CD4-positive, alpha-beta T cell (primary cell): ENCODE measurements at regions not wholly inside any gene's neighbourhood (a gene's known extent, or its start where the extent isn't known, plus 50 kb on each side); places are given as distances from the start of the nearest gene placed in this dataset.
"Not testable (repeated sequence)": the region's sequence is repeated elsewhere in the genome, so short reads cannot be mapped to it uniquely, and the experiment has no call there.

Source experiments
- ATAC-seq: fragments of 200-7000 bp; cut with Tn5 transposase; one replicate; pipeline ENCODE4 v1.10.0; 2022; ENCODE audit warnings: mild to moderate bottlenecking; ENCODE audit not compliant: poor library complexity
- CTCF ChIA-PET: fragments of 350-600 bp; sonication (Branson Sonifier 250); formaldehyde crosslinking; loops from one replicate; lab custom pipeline; 2021; ENCODE audit warnings: antibody characterized with exemption, inconsistent platforms; lab: Charles Lee
- POLR2A ChIA-PET: fragments of 350-600 bp; sonication (Branson Sonifier 250); formaldehyde crosslinking; loops from one replicate; lab custom pipeline; 2021; ENCODE audit warnings: antibody characterized with exemption, inconsistent platforms; lab: Charles Lee
- DNase-seq, 14 experiments: peaks; one replicate each; pipeline ENCODE4 v3.0.0-alpha.2; 2013 to 2020; ENCODE audit warnings: mixed read lengths in 2 of 14
- H3K27ac ChIP-seq, 2 donors: one replicate each; pipeline versions ENCODE4 v1.5.1 to v1.7.0; 2013; ENCODE audit warnings: low read length in 2 of 2, low read depth in 1 of 2, mild to moderate bottlenecking in 1 of 2
- H3K27me3 ChIP-seq, 2 experiments: 1 replicate in 1 of 2; 2 replicates in 1 of 2; pipeline versions ENCODE4 v1.6.1 to v1.7.0; 2013; ENCODE audit warnings: low read length in 2 of 2, control low read depth in 1 of 2, mild to moderate bottlenecking in 1 of 2, moderate library complexity in 1 of 2; ENCODE audit not compliant: insufficient read depth in 2 of 2, control insufficient read depth in 1 of 2
- H3K36me3 ChIP-seq: one replicate; pipeline ENCODE4 v1.6.1; 2013; ENCODE audit warnings: low read length, control low read depth; ENCODE audit not compliant: insufficient read depth
- H3K4me1 ChIP-seq: one replicate; pipeline ENCODE4 v1.6.1; 2013; ENCODE audit warnings: low read length, control low read depth; ENCODE audit not compliant: insufficient read depth
- H3K4me3 ChIP-seq: one replicate; pipeline ENCODE4 v1.5.1; 2013; ENCODE audit warnings: mild to moderate bottlenecking, low read length, moderate library complexity
- H3K9me3 ChIP-seq, 2 experiments: 1 replicate in 1 of 2; 2 replicates in 1 of 2; pipeline versions ENCODE4 v1.6.1 to v1.7.0; 2013; ENCODE audit warnings: low read length in 2 of 2, mild to moderate bottlenecking in 2 of 2, control low read depth in 1 of 2, moderate library complexity in 1 of 2; ENCODE audit not compliant: control insufficient read depth in 1 of 2, insufficient read depth in 1 of 2
- H3K27ac Mint-ChIP-seq: one replicate; pipeline ENCODE4 v1.8.0; 2020; ENCODE audit warnings: mixed read lengths
- H3K27me3 Mint-ChIP-seq: one replicate; pipeline ENCODE4 v1.8.0; 2021; ENCODE audit warnings: mixed read lengths
- H3K36me3 Mint-ChIP-seq: one replicate; pipeline ENCODE4 v1.8.0; 2021; ENCODE audit warnings: low read depth, mixed read lengths
- H3K4me1 Mint-ChIP-seq: one replicate; pipeline ENCODE4 v1.8.0; 2021; ENCODE audit warnings: low read depth, mixed read lengths
- H3K4me3 Mint-ChIP-seq: one replicate; pipeline ENCODE4 v1.8.0; 2020; ENCODE audit warnings: mild to moderate bottlenecking, mixed read lengths
- H3K9me3 Mint-ChIP-seq: one replicate; pipeline ENCODE4 v1.8.0; 2020; ENCODE audit warnings: mixed read lengths
- CTCF ChIP-seq: fragments of 200-600 bp; IDR thresholded peaks from one replicate; pipeline ENCODE4 v1.8.0; 2022; ENCODE audit warnings: antibody characterized with exemption, mild to moderate bottlenecking
- intact Hi-C, 2 experiments: fragments of 100-400 bp; cut with DNase I in 1 of 2; cut with micrococcal nuclease in 1 of 2; formaldehyde crosslinking; loops; one replicate each; pipeline versions ENCODE4 v1.15.1 to v1.9.0; 2023 to 2025; cut with DNase I, micrococcal nuclease

DNA sequence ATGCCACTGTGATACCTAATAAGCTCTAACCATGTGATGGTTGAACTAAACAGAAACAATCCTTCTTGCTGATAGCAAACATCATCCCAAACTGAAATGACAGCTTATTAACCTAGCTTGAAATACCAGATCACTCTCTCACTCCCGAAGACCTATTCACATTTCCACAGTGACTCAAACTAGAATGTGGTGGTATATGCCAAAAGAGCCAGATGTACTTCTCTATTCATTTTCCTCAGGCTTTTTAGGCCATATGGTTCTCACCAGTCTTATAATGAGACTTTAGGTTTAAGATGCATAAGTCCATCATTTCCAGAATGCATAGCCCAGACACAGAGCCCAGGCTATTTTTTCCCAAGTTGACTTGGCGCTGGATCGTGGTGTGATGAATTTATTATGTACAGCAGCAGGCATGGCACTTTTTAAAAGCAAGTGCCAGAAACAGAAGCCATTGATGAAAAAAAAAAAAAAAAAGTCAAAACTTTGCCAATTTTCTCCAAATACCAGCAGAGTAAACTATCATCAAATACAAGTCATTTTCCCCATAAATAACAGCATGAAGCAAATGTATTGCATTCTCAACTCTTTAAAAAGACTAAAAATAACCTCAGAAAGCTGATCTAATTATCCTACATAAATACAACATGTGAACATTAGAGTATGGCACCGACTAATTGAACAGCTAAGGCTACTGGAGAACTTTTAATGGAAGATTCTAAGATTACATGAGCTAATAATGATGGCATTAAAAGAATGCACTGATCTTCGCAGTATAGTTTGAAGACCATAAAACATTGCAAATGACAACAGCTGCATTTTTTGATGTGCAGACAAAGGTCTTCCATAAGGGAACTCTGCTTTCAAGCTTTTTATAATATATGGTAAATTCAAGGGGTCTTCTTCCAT lies 365.4 kb downstream of the LRRIQ3 start:
- Mint-ChIP-seq H3K27ac (no peak overlapping the region), H3K9me3 (no peaks in the 10 kb centered on the region), H3K27me3 (no peaks in the 10 kb centered on the region), H3K36me3 (no peaks in the 10 kb centered on the region), H3K4me1 (no peaks in the 10 kb centered on the region), H3K4me3 (no peak overlapping the region)
- no peak for DNase-seq
- H3K27me3 ChIP-seq, result no peaks in the 10 kb centered on the region
- no peak for ATAC-seq
- POLR2A ChIA-PET, result no interaction called here
- no peak overlapping the region for H3K27ac ChIP-seq
- H3K4me3 ChIP-seq, result no peak overlapping the region
- no peaks in the 10 kb centered on the region for H3K9me3 ChIP-seq
- no peaks in the 10 kb centered on the region for H3K36me3 ChIP-seq
- CTCF ChIA-PET, result no interaction called here
- intact Hi-C loops, result no loop called here
- no peaks in the 10 kb centered on the region for H3K4me1 ChIP-seq
- no peak for TF ChIP-seq CTCF

DNA sequence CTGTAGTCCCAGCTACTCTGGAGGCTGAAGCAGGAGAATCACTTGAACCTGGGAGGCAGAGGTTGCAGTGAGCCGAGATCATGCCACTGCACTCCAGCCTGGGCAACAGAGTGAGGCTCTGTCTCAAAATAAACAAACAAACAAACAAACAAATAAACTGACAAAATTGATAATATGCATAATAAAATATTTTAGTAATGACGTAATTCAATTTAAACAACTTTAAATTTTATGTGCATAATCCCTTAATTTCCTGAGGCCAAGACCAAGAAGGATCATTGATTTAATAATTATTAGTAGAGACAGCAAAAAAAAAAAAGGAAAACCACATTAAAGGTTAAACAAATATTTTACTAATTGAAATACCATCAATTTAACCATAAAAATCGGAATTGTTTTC lies 370.7 kb downstream of the LRRIQ3 start:
- H3K36me3 ChIP-seq, DNase-seq, H3K4me3 Mint-ChIP-seq, intact Hi-C loops, H3K4me1 Mint-ChIP-seq, H3K27me3 ChIP-seq, H3K4me1 ChIP-seq, H3K4me3 ChIP-seq, H3K9me3 ChIP-seq, H3K9me3 Mint-ChIP-seq, POLR2A ChIA-PET, H3K27ac Mint-ChIP-seq, H3K36me3 Mint-ChIP-seq, H3K27me3 Mint-ChIP-seq, CTCF ChIA-PET, H3K27ac ChIP-seq, ATAC-seq: not testable (repeated sequence)

DNA sequence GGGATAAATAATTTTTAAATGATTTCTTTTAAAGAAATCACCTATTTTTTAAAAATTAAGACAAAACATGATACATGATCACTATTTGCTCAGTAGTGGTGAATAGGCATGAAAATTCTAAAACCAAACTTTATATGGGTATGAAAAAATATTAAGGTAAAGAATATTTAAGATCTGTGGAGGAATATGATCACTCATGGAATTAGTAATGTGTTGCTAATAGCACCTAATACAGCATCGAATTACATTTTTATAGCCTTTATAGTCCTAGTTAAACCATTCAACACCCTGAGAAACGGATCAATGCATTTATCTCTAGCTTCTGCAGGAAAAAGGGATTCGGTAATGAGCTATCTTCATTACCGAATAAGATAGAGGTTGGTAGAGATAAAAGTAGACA lies 373.9 kb downstream of the LRRIQ3 start:
- no peak for TF ChIP-seq CTCF
- no peaks in the 10 kb centered on the region for H3K36me3 ChIP-seq
- ChIA-PET POLR2A (no interaction called here), CTCF (no interaction called here)
- intact Hi-C loops, result no loop called here
- ATAC-seq (no peak), DNase-seq (no peak)
- H3K27ac ChIP-seq, result no peak overlapping the region
- no peaks in the 10 kb centered on the region for H3K9me3 ChIP-seq
- Mint-ChIP-seq H3K9me3 (no peaks in the 10 kb centered on the region), H3K4me1 (no peaks in the 10 kb centered on the region), H3K27ac (no peak overlapping the region), H3K4me3 (no peak overlapping the region), H3K27me3 (no peaks in the 10 kb centered on the region), H3K36me3 (no peaks in the 10 kb centered on the region)
- no peaks in the 10 kb centered on the region for H3K4me1 ChIP-seq
- H3K27me3 ChIP-seq, result no peaks in the 10 kb centered on the region
- no peak overlapping the region for H3K4me3 ChIP-seq

DNA sequence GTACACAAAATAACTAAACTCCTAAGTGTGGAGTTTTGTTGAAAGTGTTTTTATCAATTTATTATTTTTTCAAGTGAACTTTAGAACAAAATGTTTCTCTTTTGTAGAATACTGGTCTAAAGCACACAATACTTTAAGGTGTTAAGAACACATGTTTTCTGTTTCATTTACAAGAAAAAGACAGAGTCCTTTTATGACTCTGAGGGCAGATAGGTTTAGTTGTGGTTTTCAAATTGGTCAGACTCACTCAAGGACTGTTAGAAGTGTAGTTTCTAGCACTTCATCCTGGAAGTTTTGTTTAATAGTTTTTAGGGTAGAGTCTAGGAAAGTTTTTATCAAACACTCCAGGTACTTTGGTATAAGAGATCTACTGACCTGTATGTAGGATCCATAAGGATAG lies 376.5 kb downstream of the LRRIQ3 start:
- CTCF ChIA-PET, result no interaction called here
- no peak overlapping the region for H3K27ac ChIP-seq
- Mint-ChIP-seq H3K4me1 (no peaks in the 10 kb centered on the region), H3K4me3 (no peak overlapping the region), H3K27ac (no peak overlapping the region), H3K36me3 (no peaks in the 10 kb centered on the region), H3K9me3 (no peaks in the 10 kb centered on the region), H3K27me3 (no peaks in the 10 kb centered on the region)
- H3K27me3 ChIP-seq, result no peaks in the 10 kb centered on the region
- intact Hi-C loops, result no loop called here
- H3K36me3 ChIP-seq, result no peaks in the 10 kb centered on the region
- H3K4me1 ChIP-seq, result no peaks in the 10 kb centered on the region
- ATAC-seq, result no peak
- no peak for DNase-seq
- H3K4me3 ChIP-seq, result no peak overlapping the region
- POLR2A ChIA-PET, result no interaction called here
- TF ChIP-seq CTCF, result no peak
- no peaks in the 10 kb centered on the region for H3K9me3 ChIP-seq
